ENCODE measurements at regions not wholly inside any gene's neighbourhood (a gene's known extent, or its start where the extent isn't known, plus 50 kb on each side); places are given as distances from the start of the nearest gene placed in this dataset.
"Not testable (repeated sequence)": the region's sequence is repeated elsewhere in the genome, so short reads cannot be mapped to it uniquely, and the experiment has no call there.

GRCh38 chr9:71282116-71282515, 160.7 kb upstream of the TRPM3 start:
- TF ChIP-seq FOSL1 (IDR thresholded peaks at IDR 0.05; ENCODE audit: insufficient read depth, low read depth, low read length); JUN (IDR thresholded peaks at IDR 0.05; ENCODE audit: low read depth, low read length); EGR1 (IDR thresholded peaks at IDR 0.05; ENCODE audit: borderline replicate concordance, low read depth, low read length); SIRT6 (IDR thresholded peaks at IDR 0.05; ENCODE audit: low read length): not testable (repeated sequence)
- TF ChIP-seq, protein P1, sequence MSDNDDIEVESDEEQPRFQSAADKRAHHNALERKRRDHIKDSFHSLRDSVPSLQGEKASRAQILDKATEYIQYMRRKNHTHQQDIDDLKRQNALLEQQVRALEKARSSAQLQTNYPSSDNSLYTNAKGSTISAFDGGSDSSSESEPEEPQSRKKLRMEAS (IDR thresholded peaks at IDR 0.05) = not testable (repeated sequence)
- TF ChIP-seq, protein P2, sequence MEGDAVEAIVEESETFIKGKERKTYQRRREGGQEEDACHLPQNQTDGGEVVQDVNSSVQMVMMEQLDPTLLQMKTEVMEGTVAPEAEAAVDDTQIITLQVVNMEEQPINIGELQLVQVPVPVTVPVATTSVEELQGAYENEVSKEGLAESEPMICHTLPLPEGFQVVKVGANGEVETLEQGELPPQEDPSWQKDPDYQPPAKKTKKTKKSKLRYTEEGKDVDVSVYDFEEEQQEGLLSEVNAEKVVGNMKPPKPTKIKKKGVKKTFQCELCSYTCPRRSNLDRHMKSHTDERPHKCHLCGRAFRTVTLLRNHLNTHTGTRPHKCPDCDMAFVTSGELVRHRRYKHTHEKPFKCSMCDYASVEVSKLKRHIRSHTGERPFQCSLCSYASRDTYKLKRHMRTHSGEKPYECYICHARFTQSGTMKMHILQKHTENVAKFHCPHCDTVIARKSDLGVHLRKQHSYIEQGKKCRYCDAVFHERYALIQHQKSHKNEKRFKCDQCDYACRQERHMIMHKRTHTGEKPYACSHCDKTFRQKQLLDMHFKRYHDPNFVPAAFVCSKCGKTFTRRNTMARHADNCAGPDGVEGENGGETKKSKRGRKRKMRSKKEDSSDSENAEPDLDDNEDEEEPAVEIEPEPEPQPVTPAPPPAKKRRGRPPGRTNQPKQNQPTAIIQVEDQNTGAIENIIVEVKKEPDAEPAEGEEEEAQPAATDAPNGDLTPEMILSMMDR (IDR thresholded peaks at IDR 0.05; ENCODE audit: control extremely low read depth in 1 of 3, insufficient read depth in 1 of 3, low read depth in 1 of 3, low read length in 3 of 3) = not testable (repeated sequence)
